ENCODE measurements at regions not wholly inside any gene's neighbourhood (a gene's known extent, or its start where the extent isn't known, plus 50 kb on each side); places are given as distances from the start of the nearest gene placed in this dataset.

- Histone ChIP-seq H3K4me3 (ENCODE audit: low read depth, low read length) (no peak overlapping the region), H3K9me3 (ENCODE audit: control insufficient read depth, insufficient read depth, low read depth, low read length) (no peaks in the 10 kb centered on the region), H3K4me1 (ENCODE audit: control insufficient read depth, insufficient read depth, low read length) (no peaks in the 10 kb centered on the region), H3K36me3 (ENCODE audit: control insufficient read depth in 2 of 2, insufficient read depth in 1 of 2, low read length in 2 of 2) (no peaks in the 10 kb centered on the region), H3K27ac (ENCODE audit: extremely low read depth, low read depth, low read length) (no peak overlapping the region)
- TF ChIP-seq ZNF707 (tag by site-specific recombination; IDR thresholded peaks at IDR 0.05) = no peak
- TF ChIP-seq GFI1B (tag by site-specific recombination; IDR thresholded peaks at IDR 0.05) = no peak
- no peak for TF ChIP-seq ZBTB8A (tag by site-specific recombination; IDR thresholded peaks at IDR 0.05)
- CTCF ChIA-PET = interaction anchor here (0.7 kb wide), 1 partner anchor 39 kb away, joined by 4 read pairs; no protein-coding TSS in a partner anchor
- POLR2A ChIA-PET = no interaction called here
Observed at GRCh38 chr13:47067306-47067705, 170.5 kb upstream of the HTR2A start.

- no peaks in the 10 kb centered on the region for H3K9me3 ChIP-seq (ENCODE audit: control insufficient read depth, insufficient read depth, low read depth, low read length)
- no peak for TF ChIP-seq ZNF341 (tag by site-specific recombination; IDR thresholded peaks at IDR 0.05; ENCODE audit: low read depth)
- no peak for TF ChIP-seq ZNF747 (tag by site-specific recombination; IDR thresholded peaks at IDR 0.05)
- TF ChIP-seq HOXA7 (CRISPR knock-in tag; IDR thresholded peaks at IDR 0.05; ENCODE audit: borderline replicate concordance) = no peak
- no peak for TF ChIP-seq ZNF16 (tag by site-specific recombination; IDR thresholded peaks at IDR 0.05; ENCODE audit: low read depth)
- no peak for TF ChIP-seq ZNF169 (tag by site-specific recombination; IDR thresholded peaks at IDR 0.05)
- TF ChIP-seq ZNF391 (tag by site-specific recombination; IDR thresholded peaks at IDR 0.05; ENCODE audit: borderline replicate concordance, low read depth) = no peak
- TF ChIP-seq HOXC10 (CRISPR knock-in tag; IDR thresholded peaks at IDR 0.05) = no peak
- TF ChIP-seq ZNF280C (tag by site-specific recombination; IDR thresholded peaks at IDR 0.05) = no peak
- TF ChIP-seq ZNF521 (tag by site-specific recombination; IDR thresholded peaks at IDR 0.05) = no peak
- TF ChIP-seq SP2 (tag by site-specific recombination; IDR thresholded peaks at IDR 0.05) = no peak
- TF ChIP-seq ZNF350 (tag by site-specific recombination; IDR thresholded peaks at IDR 0.05) = no peak
- no peak for TF ChIP-seq ZSCAN23 (tag by site-specific recombination; IDR thresholded peaks at IDR 0.05)
- TF ChIP-seq ZNF48 (tag by site-specific recombination; IDR thresholded peaks at IDR 0.05) = no peak
- TF ChIP-seq KLF1 (tag by site-specific recombination; IDR thresholded peaks at IDR 0.05) = no peak
- TF ChIP-seq ZNF830 (tag by site-specific recombination; IDR thresholded peaks at IDR 0.05; ENCODE audit: low read depth) = no peak
- no peak for TF ChIP-seq ZNF639 (tag by site-specific recombination; IDR thresholded peaks at IDR 0.05)
- TF ChIP-seq ZNF488 (tag by site-specific recombination; IDR thresholded peaks at IDR 0.05) = no peak
- H3K36me3 ChIP-seq (ENCODE audit: control insufficient read depth in 2 of 2, insufficient read depth in 1 of 2, low read length in 2 of 2) = no peaks in the 10 kb centered on the region
- no peak overlapping the region for H3K4me3 ChIP-seq (ENCODE audit: low read depth, low read length)
- no peaks in the 10 kb centered on the region for H3K4me1 ChIP-seq (ENCODE audit: control insufficient read depth, insufficient read depth, low read length)
- H3K27ac ChIP-seq (ENCODE audit: extremely low read depth, low read depth, low read length) = no peak overlapping the region
- CTCF ChIA-PET = no interaction called here
- POLR2A ChIA-PET = no interaction called here
Observed at GRCh38 chr13:47066226-47066625, 169.4 kb upstream of the HTR2A start.

- Histone ChIP-seq H3K9me3 (ENCODE audit: control insufficient read depth, insufficient read depth, low read depth, low read length) (no peaks in the 10 kb centered on the region), H3K36me3 (ENCODE audit: control insufficient read depth in 2 of 2, insufficient read depth in 1 of 2, low read length in 2 of 2) (no peaks in the 10 kb centered on the region), H3K4me3 (ENCODE audit: low read depth, low read length) (no peak overlapping the region), H3K4me1 (ENCODE audit: control insufficient read depth, insufficient read depth, low read length) (no peaks in the 10 kb centered on the region), H3K27ac (ENCODE audit: extremely low read depth, low read depth, low read length) (no peak overlapping the region)
- POLR2A ChIA-PET = no interaction called here
- CTCF ChIA-PET = no interaction called here
- TF ChIP-seq KLF7 (tag by site-specific recombination; IDR thresholded peaks at IDR 0.05; ENCODE audit: borderline replicate concordance) (no peak), ZNF843 (tag by site-specific recombination; IDR thresholded peaks at IDR 0.05) (no peak), PRDM4 (tag by site-specific recombination; IDR thresholded peaks at IDR 0.05) (no peak), ZXDB (tag by site-specific recombination; IDR thresholded peaks at IDR 0.05) (no peak), KLF1 (tag by site-specific recombination; IDR thresholded peaks at IDR 0.05) (no peak), ZNF248 (tag by site-specific recombination; IDR thresholded peaks at IDR 0.05) (no peak), ZNF561 (tag by site-specific recombination; IDR thresholded peaks at IDR 0.05; ENCODE audit: borderline replicate concordance) (no peak), ZNF302 (tag by site-specific recombination; IDR thresholded peaks at IDR 0.05; ENCODE audit: low read depth) (no peak), ZNF747 (tag by site-specific recombination; IDR thresholded peaks at IDR 0.05) (no peak), MZF1 (tag by site-specific recombination; IDR thresholded peaks at IDR 0.05; ENCODE audit: borderline replicate concordance) (no peak), ZNF701 (tag by site-specific recombination; IDR thresholded peaks at IDR 0.05) (no peak)
Observed at GRCh38 chr13:47064381-47064780, 167.5 kb upstream of the HTR2A start.
